Activated CD4-positive, CD25-positive, alpha-beta regulatory T cell treated with anti-CD3 and anti-CD28 coated beads, Interleukin-2, amount 50 U/mL, for 72 hours (primary cell): ENCODE measurements at regions not wholly inside any gene's neighbourhood (a gene's known extent, or its start where the extent isn't known, plus 50 kb on each side); places are given as distances from the start of the nearest gene placed in this dataset.

ENCODE experiments used
- DNase-seq: peaks from one replicate; pipeline ENCODE4 v3.0.0; 2021

GRCh38 chr10:107390563-107390962 lies 226.1 kb upstream of the SORCS1 start:
- no peak for DNase-seq

GRCh38 chr10:107383357-107383756 lies 218.9 kb upstream of the SORCS1 start:
- no peak for DNase-seq

GRCh38 chr10:107379601-107380000 lies 215.1 kb upstream of the SORCS1 start:
- DNase-seq = no peak

DNA sequence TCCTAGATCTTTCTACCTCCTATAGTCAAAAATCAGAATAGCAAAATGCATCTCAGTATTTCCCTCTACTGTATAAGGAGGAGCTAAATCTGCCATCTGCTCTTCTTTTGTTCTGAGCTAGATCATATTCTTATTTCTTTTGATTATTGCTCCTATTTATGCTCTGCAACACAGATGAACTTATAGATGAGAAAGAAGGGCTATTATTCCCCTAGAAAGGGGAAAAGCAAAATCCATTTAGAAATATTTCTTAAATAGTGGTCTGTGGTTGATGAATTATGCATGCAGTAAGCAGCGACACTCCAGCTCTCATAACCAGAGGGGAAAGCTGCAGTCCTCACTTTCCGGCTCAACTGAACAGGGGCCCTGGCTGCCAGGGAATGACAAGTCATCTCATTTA lies 207.3 kb upstream of the SORCS1 start:
- no peak for DNase-seq

- DNase-seq = no peak
These were observed 200.4 kb upstream of the SORCS1 start for GRCh38 chr10:107364872-107365271.

- DNase-seq = no peak
These were observed 197.8 kb upstream of the SORCS1 start for GRCh38 chr10:107362306-107362705.

DNA sequence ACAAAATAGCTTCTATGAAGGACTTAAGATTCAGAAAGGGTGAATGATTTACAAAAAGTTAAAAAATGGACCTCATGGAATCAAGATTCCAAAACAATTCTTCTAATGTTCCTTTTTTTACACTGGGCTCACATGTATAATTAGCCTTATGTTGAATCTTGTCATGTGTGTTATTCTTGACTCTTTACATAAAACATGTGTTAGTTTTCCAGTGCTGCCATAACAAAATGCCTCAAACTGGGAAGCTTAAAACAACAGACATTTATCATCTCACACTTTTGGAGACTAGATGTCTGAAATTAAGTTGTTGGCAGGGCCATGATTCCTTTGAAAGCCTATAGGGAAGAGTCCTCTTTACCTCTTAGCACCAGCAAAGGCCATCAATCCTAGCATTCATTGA lies 192.5 kb upstream of the SORCS1 start:
- no peak for DNase-seq

GRCh38 chr10:107356396-107356795 lies 191.9 kb upstream of the SORCS1 start:
- no peak for DNase-seq

DNA sequence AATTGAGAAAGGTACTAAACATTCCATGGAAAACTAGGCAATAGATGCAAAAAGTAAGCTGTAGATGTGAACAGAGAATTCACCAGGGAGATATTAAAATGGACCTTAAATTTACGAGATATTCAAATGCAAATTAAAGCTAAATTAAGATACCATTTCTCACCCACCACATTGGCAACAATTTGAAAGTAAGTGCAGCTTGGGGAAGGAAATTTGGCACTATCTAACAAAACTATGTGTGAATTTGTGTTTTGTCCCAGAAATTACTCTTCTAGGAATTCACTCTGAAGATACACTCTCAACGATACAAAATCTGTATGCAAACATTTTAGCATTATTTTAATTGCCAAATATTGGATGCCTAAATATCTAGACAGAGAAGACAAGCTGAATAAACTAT lies 178.2 kb upstream of the SORCS1 start:
- no peak for DNase-seq

DNA sequence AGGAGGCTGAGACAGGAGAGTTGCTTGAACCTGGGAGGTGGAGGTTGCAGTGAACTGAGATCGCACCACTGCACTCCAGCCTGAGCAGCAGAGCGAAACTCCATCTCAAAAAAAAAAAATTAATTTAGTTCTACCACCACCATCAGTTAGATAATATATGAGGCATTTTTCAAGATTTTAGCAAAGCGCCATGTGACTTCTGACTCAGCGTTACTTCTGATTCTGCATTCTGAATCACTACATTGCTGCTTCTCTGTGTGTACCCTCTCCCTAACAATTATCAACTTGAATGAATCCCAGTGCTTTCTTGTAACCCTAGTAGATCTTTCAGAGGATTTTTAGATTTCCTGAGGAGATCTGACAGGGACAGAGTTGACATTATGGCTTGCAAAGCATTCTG lies 176.8 kb upstream of the SORCS1 start:
- no peak for DNase-seq

DNA sequence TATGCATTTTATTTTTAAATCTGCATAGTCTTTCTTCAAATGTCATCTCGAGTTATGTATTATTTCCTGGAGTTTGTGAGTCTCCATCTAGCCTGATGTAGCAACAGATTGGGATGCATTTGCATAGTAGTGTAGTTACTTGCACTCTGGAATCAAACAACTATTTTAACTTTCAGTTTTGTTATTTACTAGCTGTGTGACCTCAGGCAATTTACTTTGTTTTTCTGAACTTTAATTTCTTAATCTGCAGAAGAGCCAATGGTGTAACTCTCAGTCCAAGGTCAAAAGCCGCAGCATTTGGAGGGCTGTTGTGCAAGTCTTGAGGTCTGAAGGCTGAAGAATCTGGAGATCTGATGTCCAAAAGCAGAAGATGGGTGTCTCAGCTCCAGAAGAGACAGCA lies 175.8 kb upstream of the SORCS1 start:
- no peak for DNase-seq

DNA sequence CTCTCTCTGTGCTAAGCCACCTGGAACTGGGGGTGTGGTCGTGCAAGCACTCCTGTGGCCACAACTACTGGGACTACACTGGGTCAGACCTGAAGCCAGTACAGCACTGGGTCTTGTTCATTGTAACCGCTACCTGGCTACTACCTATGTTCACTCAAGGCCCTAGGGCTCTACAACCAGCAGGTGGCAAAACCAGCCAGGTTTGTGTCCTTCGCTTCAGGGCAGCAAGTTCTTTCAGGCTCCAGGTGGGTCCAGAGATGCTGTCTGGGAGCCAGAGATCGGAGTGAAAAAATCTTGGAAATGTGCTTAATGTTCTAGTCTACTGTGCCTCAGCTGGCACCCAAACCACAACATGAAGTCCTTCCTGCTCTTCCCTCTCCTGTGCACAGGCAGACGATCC lies 171.6 kb upstream of the SORCS1 start:
- no peak for DNase-seq

DNA sequence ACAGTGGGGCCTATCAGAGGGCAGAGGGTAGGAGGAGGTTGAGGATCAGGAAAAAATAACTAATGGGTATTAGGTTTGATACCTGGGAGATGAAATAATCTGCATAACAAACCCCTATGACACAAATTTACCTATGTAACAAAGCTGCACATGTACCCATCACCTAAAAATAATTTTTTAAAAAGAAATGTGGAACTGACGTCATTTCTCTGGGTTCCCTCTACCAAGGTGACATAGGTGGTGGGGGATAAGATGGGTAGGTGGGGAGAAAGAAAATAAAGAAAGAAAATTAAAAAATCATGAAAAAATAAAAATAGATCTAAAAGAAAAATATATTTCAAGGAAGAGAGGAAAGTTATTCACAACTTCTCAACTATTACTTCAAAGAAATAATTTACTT lies 153.1 kb upstream of the SORCS1 start:
- no peak for DNase-seq

GRCh38 chr10:107303203-107303602 lies 138.7 kb upstream of the SORCS1 start:
- no peak for DNase-seq

DNA sequence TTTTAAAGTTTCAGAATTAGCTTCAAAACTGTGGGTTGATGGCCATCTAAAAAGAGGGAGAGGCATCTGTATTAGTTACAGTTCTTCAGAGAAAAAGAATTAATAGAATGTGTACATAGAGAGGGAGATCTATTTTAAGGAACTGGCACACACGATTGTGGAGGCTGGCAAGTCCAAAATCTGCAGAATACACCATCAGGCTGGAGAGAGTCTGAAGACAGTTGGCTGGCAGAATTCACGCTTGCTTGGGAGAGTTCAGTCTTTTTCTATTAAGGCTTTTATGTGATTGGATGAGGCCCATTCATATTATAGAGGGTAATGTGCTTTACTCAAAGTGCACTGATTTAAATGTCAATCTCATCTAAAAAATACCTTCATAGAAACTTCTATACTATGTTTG lies 135.1 kb upstream of the SORCS1 start:
- no peak for DNase-seq

DNA sequence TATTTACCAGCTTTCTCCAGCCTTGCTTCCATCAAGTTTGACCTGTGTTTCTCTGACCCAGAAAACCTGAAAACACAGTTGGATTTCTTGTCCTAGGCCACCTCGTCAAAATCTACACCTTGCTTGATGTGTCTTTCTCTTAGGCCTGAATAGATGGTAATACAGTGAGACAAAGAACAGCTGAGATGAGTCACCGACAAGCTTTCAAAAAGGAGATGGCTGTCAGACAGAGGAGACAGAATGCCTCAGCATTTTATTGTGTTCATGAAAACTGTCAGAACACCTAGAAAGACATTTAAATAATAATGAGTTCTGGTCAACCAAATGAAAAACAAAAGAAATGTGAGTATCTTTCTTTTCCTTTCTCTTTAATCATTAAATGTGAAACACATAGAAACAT lies 119.7 kb upstream of the SORCS1 start:
- DNase-seq = no peak

GRCh38 chr10:107280293-107280692 lies 115.8 kb upstream of the SORCS1 start:
- DNase-seq = no peak

DNA sequence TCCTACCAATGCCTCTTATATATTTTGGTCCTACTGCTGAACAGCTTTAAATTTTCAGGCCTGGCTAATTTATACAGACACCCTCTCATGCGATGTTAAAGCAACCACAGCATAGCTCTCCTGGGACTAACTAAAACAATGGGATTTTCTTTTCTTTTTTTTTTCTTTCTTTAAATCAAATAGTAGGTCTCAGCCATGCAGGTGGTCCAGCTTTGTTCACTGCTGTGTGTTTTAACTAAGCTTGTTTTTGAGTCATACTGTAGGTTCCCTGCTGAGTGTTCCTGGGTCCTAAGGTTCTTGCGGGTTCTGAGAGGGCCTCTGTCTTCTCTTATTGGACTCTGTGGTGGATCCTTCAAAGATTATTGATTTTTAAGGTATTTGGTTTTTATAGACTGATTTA lies 113.1 kb upstream of the SORCS1 start:
- no peak for DNase-seq

DNA sequence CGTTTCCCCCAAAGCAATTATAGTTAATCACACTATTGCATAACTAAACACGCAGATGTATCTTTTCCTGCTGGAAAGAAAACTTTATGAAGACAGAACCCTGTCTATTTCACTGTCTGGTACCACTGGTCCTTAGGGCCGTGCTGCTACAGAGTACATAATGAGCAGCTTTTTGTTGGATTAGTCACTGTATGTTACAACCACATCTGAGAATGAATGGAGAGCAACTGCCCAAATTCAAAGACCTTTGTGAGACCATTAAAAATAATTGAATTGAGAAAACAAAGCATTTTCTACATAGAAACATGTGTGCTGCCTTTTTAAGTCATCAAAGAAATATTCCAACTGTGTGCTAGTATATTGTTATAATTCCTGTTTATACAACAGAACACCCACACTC lies 111.3 kb upstream of the SORCS1 start:
- DNase-seq = no peak

DNA sequence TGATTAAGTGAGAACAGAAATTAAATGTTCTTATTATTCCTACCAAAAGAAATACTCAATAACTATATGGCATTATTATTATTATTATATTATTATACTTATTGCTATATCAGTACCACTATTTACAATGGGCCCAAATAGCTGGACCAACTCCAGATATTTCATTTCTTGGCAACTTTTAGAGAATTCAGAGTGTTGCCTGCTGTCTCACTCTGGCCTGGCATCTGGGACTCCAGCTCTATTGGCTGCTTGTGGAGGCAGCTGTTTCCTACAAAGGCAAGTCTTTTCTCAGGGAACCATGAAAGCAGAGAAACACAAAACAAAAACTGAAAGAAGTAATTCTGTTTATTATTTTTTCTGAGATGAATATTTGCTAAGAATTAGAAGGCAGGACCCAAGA lies 105.1 kb upstream of the SORCS1 start:
- no peak for DNase-seq

DNA sequence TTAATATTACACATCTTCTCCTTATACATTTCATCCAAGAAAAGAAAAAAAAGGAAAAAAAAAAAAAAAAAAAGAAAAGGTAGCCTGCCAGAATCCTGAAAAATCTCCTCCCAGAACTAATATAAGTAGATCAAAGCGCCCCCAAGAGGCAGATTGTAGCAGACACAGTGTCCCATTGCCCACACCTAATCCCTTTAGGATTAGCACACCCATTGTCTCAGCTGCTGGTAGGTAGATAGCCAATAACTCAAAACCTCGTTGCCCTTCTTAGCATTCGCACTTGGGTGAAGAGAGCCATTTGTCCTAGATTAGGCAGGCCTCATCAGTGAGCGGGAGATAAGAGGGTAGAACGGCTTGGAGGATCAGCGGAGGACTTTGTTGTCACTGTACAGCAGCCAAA lies 100.2 kb upstream of the SORCS1 start:
- no peak for DNase-seq

DNA sequence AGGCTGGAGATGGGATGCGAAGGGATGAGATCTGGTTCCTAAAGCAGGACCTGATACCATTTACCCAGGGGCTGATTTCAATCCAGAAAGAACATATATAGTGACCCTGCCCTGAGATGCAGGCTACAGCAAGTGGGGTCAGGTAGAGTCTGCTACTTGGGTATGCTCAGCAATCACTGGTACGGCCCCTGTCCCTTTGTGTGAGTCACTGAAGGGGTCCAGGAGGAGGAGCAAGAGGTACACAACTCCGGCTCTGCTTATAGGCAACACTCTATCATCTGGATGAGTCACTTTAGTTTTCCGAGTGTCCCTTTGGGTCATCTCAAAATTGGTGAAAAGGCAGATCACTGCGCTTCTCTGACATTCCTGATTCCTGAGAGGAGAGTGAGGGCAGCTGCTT lies 79.6 kb upstream of the SORCS1 start:
- no peak for DNase-seq

- DNase-seq = no peak
These were observed 73.8 kb upstream of the SORCS1 start for GRCh38 chr10:107238275-107238674.

GRCh38 chr10:107232013-107232412 lies 67.5 kb upstream of the SORCS1 start:
- DNase-seq = no peak

DNA sequence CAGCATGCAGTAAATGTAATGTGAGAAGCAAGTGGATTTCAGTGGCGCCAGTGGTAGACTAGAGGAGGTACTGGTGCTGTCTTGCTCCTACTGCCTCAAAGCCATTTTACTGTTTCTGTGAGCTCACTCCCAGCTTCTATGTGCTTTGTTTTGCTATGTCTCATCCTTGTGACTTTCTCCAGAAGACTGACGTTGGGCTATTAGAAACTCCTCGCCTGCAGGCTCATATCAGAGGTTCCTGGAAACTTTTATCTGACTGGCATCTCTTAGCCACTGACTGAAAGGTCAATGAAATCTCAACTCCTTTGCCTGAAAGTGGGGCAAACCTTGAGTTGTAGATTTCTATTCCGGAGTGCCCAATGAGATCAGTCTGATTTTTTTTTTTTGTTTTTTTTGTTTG lies 66.4 kb upstream of the SORCS1 start:
- no peak for DNase-seq

- DNase-seq = no peak
These were observed 51.2 kb upstream of the SORCS1 start for GRCh38 chr10:107215681-107216080.
